HEK293 (cell line): ENCODE measurements at regions not wholly inside any gene's neighbourhood (a gene's known extent, or its start where the extent isn't known, plus 50 kb on each side); places are given as distances from the start of the nearest gene placed in this dataset.

ENCODE experiments used
- CTCF ChIA-PET: fragments of 350-600 bp; formaldehyde crosslinking; extraction: SDS; loops from one replicate; lab custom pipeline; 2021; ENCODE audit warnings: antibody characterized with exemption; lab: Yijun Ruan, JAX
- POLR2A ChIA-PET: fragments of 300-600 bp; formaldehyde crosslinking; extraction: SDS; loops from one replicate; lab custom pipeline; 2020; ENCODE audit warnings: antibody characterized with exemption, inconsistent platforms; lab: Yijun Ruan, JAX
- H3K27ac ChIP-seq: fragments of 200-500 bp; sonication (Bioruptor generic); 2 replicates; pipeline ENCODE4 v1.5.1; 2014; ENCODE audit warnings: low read depth, low read length, control low read depth, inconsistent platforms; ENCODE audit errors: extremely low read depth
- H3K36me3 ChIP-seq, 2 experiments: fragments of 200-500 bp in 1 of 2; sonication (Bioruptor generic) in 1 of 2; 1 replicate in 1 of 2; 2 replicates in 1 of 2; pipeline ENCODE4 v1.5.1; 2014 to 2017; ENCODE audit warnings: inconsistent platforms in 2 of 2, low read length in 2 of 2; ENCODE audit not compliant: control insufficient read depth in 2 of 2, insufficient read depth in 1 of 2
- H3K4me1 ChIP-seq: fragments of 200-500 bp; sonication (Bioruptor generic); 2 replicates; pipeline ENCODE4 v1.5.1; 2014; ENCODE audit warnings: mild to moderate bottlenecking, low read length, inconsistent platforms; ENCODE audit not compliant: control insufficient read depth, insufficient read depth
- H3K4me3 ChIP-seq: 2 replicates; pipeline ENCODE4 v1.5.1; 2011; ENCODE audit warnings: low read depth, mild to moderate bottlenecking, control low read depth, low read length, moderate library complexity
- H3K9me3 ChIP-seq: fragments of 200-500 bp; sonication (Bioruptor generic); 2 replicates; pipeline ENCODE4 v1.5.1; 2014; ENCODE audit warnings: low read depth, low read length, inconsistent platforms; ENCODE audit not compliant: control insufficient read depth, insufficient read depth
- ZNF174 ChIP-seq: fragments of 450-650 bp; formaldehyde crosslinking; IDR thresholded peaks from 2 replicates; pipeline ENCODE4 v1.5.0; 2017; ENCODE audit warnings: missing biosample characterization, mild to moderate bottlenecking, missing genetic modification characterization
- ZNF311 ChIP-seq: fragments of 450-650 bp; formaldehyde crosslinking; IDR thresholded peaks from 2 replicates; pipeline ENCODE4 v1.5.1; 2017; ENCODE audit warnings: missing biosample characterization, missing genetic modification characterization, borderline replicate concordance
- ZNF341 ChIP-seq: fragments of 450-650 bp; formaldehyde crosslinking; IDR thresholded peaks from 2 replicates; pipeline ENCODE4; 2016; ENCODE audit warnings: low read depth, missing biosample characterization, missing genetic modification characterization
- ZNF366 ChIP-seq: fragments of 450-650 bp; formaldehyde crosslinking; conservative IDR thresholded peaks from 2 replicates; pipeline ENCODE4 v1.5.1; 2016; ENCODE audit warnings: missing biosample characterization, missing genetic modification characterization
- ZNF514 ChIP-seq: fragments of 450-650 bp; formaldehyde crosslinking; IDR thresholded peaks from 2 replicates; pipeline ENCODE4 v1.5.1; 2016; ENCODE audit warnings: missing biosample characterization, missing genetic modification characterization
- TF ChIP-seq, protein P1 (sequence below): fragments of 450-650 bp; formaldehyde crosslinking; conservative IDR thresholded peaks from 2 replicates; pipeline ENCODE4 v1.5.1; 2016; ENCODE audit warnings: low read depth, missing biosample characterization, missing genetic modification characterization
- TF ChIP-seq, protein P2 (sequence below): fragments of 450-650 bp; formaldehyde crosslinking; IDR thresholded peaks from 2 replicates; pipeline ENCODE4 v1.5.1; 2016; ENCODE audit warnings: missing biosample characterization, missing genetic modification characterization, low read depth
- TF ChIP-seq, protein P3 (sequence below): fragments of 450-650 bp; formaldehyde crosslinking; IDR thresholded peaks from 2 replicates; pipeline ENCODE4 v1.5.1; 2016; ENCODE audit warnings: missing biosample characterization, missing genetic modification characterization
- TF ChIP-seq, protein P4 (sequence below): fragments of 450-650 bp; formaldehyde crosslinking; IDR thresholded peaks from 2 replicates; pipeline ENCODE4 v1.5.1; 2016; ENCODE audit warnings: missing biosample characterization, missing genetic modification characterization
- TF ChIP-seq, protein P5 (sequence below): fragments of 450-650 bp; formaldehyde crosslinking; IDR thresholded peaks from 2 replicates; pipeline ENCODE4 v1.5.1; 2016; ENCODE audit warnings: missing biosample characterization, missing genetic modification characterization

DNA sequence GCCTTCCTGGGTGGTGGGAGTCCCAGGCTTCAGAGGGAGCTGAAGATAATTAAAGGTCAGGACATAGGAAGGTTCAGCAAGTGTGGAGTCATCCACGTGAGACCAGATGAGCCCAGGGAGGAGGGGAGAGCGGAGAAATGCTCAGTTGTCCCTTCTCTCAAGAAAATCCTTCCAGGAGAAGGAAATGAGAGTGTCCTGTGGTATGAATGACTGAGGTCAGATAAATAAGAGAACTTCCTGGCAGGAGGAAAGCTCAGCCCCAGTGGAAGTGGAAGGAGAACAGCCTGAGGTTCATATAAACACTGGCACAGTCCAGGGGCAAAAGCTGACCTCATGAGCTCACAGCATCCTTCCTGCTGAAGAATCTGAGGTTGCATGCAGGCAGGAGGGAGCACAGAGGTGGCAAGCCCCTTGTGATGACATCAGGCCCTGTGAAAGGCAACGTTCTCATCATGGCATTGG, 97.6 kb downstream of the NAV1 start (continued):
- TF ChIP-seq, protein P1, sequence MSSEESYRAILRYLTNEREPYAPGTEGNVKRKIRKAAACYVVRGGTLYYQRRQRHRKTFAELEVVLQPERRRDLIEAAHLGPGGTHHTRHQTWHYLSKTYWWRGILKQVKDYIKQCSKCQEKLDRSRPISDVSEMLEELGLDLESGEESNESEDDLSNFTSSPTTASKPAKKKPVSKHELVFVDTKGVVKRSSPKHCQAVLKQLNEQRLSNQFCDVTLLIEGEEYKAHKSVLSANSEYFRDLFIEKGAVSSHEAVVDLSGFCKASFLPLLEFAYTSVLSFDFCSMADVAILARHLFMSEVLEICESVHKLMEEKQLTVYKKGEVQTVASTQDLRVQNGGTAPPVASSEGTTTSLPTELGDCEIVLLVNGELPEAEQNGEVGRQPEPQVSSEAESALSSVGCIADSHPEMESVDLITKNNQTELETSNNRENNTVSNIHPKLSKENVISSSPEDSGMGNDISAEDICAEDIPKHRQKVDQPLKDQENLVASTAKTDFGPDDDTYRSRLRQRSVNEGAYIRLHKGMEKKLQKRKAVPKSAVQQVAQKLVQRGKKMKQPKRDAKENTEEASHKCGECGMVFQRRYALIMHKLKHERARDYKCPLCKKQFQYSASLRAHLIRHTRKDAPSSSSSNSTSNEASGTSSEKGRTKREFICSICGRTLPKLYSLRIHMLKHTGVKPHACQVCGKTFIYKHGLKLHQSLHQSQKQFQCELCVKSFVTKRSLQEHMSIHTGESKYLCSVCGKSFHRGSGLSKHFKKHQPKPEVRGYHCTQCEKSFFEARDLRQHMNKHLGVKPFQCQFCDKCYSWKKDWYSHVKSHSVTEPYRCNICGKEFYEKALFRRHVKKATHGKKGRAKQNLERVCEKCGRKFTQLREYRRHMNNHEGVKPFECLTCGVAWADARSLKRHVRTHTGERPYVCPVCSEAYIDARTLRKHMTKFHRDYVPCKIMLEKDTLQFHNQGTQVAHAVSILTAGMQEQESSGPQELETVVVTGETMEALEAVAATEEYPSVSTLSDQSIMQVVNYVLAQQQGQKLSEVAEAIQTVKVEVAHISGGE (tag by site-specific recombination) = no peak
- no peak for TF ChIP-seq ZNF174

DNA sequence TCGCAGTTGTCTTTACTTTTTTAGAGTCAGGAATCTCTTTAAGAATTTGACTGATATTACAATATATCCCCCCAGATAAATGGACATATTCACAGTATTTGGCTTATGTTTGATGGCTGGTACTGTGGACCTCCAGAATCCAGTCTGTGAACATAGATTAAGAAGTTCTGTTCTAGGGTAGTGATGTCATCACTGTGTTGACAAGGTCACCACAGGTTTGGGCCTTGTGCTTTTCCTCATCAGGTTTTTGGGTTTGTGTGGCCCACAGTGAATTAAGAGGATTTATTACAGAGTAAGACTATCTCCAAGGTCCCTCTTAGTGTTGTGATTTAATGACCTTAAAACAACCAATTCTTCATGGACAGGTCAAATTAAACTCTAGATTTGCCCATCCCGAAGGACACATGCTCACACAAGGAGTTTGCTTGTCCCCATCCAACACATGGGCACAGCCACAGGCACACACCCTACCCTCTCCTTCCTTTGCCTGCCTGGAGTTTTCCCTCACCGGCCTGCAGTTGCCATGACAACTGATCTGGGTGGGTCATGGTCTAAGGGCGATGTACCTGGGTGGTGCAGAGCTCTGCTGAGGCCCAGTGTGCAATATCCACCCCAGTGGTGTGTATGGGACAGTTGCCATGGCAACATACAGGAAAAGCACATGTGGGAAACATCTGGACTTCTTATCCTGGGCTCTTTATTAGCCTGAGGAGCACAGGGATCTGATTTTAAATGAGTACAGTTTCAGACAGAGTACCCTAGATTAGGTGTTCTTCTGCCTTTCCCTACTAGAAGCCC, 98.6 kb downstream of the NAV1 start:
- Histone ChIP-seq H3K27ac (no peak overlapping the region), H3K4me3 (no peak overlapping the region)
- TF ChIP-seq, protein P2, sequence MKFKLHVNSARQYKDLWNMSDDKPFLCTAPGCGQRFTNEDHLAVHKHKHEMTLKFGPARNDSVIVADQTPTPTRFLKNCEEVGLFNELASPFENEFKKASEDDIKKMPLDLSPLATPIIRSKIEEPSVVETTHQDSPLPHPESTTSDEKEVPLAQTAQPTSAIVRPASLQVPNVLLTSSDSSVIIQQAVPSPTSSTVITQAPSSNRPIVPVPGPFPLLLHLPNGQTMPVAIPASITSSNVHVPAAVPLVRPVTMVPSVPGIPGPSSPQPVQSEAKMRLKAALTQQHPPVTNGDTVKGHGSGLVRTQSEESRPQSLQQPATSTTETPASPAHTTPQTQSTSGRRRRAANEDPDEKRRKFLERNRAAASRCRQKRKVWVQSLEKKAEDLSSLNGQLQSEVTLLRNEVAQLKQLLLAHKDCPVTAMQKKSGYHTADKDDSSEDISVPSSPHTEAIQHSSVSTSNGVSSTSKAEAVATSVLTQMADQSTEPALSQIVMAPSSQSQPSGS (tag by site-specific recombination) = peak; percentile 56; the same call in 1 of the 2 replicates
- no peak for TF ChIP-seq ZNF311 (tag by site-specific recombination)
- TF ChIP-seq, all 188 proteins: peak for 1
- Histone ChIP-seq H3K36me3 (no peaks in the 10 kb centered on the region), H3K9me3 (no peaks in the 10 kb centered on the region), H3K4me1 (no peaks in the 10 kb centered on the region)
- CTCF ChIA-PET = interaction anchor here (0.6 to 1.1 kb wide), 3 partner anchors 11 to 1339 kb away, joined by 4 read pairs; no protein-coding TSS in a partner anchor
- POLR2A ChIA-PET = no interaction called here

DNA sequence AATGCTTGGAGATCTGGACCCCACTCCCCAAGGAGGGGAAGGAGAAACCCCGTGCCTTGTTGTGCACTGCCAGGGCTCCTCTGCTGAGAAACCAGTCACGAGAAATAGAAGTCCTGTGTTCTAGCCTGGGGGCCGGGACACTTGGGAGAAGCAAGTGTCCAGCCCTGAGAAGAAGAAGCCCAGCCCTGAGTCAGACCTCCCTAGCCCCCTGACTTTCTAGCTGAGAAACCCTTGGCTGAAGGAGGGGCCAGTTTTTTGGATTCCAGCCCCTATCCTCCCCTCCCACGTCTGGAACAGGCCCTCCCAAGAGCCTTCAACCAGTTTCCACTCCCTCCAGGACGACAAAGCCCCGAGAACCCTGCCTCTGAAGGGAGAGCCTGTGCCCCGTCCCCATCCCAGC, 100.5 kb downstream of the NAV1 start:
- H3K4me3 ChIP-seq = no peak overlapping the region
- CTCF ChIA-PET = no interaction called here
- no peaks in the 10 kb centered on the region for H3K36me3 ChIP-seq
- H3K4me1 ChIP-seq = no peaks in the 10 kb centered on the region
- TF ChIP-seq, protein P3, sequence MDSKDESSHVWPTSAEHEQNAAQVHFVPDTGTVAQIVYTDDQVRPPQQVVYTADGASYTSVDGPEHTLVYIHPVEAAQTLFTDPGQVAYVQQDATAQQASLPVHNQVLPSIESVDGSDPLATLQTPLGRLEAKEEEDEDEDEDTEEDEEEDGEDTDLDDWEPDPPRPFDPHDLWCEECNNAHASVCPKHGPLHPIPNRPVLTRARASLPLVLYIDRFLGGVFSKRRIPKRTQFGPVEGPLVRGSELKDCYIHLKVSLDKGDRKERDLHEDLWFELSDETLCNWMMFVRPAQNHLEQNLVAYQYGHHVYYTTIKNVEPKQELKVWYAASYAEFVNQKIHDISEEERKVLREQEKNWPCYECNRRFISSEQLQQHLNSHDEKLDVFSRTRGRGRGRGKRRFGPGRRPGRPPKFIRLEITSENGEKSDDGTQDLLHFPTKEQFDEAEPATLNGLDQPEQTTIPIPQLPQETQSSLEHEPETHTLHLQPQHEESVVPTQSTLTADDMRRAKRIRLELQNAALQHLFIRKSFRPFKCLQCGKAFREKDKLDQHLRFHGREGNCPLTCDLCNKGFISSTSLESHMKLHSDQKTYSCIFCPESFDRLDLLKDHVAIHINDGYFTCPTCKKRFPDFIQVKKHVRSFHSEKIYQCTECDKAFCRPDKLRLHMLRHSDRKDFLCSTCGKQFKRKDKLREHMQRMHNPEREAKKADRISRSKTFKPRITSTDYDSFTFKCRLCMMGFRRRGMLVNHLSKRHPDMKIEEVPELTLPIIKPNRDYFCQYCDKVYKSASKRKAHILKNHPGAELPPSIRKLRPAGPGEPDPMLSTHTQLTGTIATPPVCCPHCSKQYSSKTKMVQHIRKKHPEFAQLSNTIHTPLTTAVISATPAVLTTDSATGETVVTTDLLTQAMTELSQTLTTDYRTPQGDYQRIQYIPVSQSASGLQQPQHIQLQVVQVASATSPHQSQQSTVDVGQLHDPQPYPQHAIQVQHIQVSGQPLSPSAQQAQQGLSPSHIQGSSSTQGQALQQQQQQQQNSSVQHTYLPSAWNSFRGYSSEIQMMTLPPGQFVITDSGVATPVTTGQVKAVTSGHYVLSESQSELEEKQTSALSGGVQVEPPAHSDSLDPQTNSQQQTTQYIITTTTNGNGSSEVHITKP (tag by site-specific recombination) = no peak
- POLR2A ChIA-PET = no interaction called here
- no peak overlapping the region for H3K27ac ChIP-seq
- no peaks in the 10 kb centered on the region for H3K9me3 ChIP-seq

DNA sequence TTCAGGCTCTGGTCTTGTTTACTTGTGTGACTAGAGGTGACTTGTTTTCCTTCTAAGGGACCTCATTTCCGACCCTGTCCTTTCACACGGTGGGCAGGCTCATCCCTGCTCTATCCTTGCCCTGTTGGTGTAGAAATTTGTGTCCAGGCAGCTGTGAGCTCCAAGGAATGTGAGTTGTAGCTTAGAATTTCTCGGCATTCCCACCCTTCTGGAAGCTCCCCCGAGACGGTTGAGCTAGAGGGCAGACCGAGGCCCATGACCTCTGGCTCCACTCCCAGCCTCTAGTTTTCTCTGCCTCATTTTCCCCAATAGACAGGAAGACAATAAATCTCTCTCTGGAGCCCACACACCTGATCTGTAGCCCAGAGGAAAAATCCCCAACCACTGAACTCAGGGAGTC, 100.9 kb downstream of the NAV1 start:
- no peak overlapping the region for H3K27ac ChIP-seq
- TF ChIP-seq ZNF341 (tag by site-specific recombination) (no peak), ZNF514 (tag by site-specific recombination) (no peak), ZNF366 (tag by site-specific recombination) (no peak)
- TF ChIP-seq, protein P4, sequence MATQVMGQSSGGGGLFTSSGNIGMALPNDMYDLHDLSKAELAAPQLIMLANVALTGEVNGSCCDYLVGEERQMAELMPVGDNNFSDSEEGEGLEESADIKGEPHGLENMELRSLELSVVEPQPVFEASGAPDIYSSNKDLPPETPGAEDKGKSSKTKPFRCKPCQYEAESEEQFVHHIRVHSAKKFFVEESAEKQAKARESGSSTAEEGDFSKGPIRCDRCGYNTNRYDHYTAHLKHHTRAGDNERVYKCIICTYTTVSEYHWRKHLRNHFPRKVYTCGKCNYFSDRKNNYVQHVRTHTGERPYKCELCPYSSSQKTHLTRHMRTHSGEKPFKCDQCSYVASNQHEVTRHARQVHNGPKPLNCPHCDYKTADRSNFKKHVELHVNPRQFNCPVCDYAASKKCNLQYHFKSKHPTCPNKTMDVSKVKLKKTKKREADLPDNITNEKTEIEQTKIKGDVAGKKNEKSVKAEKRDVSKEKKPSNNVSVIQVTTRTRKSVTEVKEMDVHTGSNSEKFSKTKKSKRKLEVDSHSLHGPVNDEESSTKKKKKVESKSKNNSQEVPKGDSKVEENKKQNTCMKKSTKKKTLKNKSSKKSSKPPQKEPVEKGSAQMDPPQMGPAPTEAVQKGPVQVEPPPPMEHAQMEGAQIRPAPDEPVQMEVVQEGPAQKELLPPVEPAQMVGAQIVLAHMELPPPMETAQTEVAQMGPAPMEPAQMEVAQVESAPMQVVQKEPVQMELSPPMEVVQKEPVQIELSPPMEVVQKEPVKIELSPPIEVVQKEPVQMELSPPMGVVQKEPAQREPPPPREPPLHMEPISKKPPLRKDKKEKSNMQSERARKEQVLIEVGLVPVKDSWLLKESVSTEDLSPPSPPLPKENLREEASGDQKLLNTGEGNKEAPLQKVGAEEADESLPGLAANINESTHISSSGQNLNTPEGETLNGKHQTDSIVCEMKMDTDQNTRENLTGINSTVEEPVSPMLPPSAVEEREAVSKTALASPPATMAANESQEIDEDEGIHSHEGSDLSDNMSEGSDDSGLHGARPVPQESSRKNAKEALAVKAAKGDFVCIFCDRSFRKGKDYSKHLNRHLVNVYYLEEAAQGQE (tag by site-specific recombination) = no peak
- TF ChIP-seq, protein P5, sequence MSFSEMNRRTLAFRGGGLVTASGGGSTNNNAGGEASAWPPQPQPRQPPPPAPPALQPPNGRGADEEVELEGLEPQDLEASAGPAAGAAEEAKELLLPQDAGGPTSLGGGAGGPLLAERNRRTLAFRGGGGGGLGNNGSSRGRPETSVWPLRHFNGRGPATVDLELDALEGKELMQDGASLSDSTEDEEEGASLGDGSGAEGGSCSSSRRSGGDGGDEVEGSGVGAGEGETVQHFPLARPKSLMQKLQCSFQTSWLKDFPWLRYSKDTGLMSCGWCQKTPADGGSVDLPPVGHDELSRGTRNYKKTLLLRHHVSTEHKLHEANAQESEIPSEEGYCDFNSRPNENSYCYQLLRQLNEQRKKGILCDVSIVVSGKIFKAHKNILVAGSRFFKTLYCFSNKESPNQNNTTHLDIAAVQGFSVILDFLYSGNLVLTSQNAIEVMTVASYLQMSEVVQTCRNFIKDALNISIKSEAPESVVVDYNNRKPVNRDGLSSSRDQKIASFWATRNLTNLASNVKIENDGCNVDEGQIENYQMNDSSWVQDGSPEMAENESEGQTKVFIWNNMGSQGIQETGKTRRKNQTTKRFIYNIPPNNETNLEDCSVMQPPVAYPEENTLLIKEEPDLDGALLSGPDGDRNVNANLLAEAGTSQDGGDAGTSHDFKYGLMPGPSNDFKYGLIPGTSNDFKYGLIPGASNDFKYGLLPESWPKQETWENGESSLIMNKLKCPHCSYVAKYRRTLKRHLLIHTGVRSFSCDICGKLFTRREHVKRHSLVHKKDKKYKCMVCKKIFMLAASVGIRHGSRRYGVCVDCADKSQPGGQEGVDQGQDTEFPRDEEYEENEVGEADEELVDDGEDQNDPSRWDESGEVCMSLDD (tag by site-specific recombination) = no peak

More for the DNA sequence above, 100.9 kb downstream of the NAV1 start:
- no peaks in the 10 kb centered on the region for H3K36me3 ChIP-seq
- CTCF ChIA-PET = interaction anchor here (0.6 kb wide), 1 partner anchor 146 kb away, joined by 4 read pairs; no protein-coding TSS in a partner anchor
- no peak overlapping the region for H3K4me3 ChIP-seq
- H3K4me1 ChIP-seq = no peaks in the 10 kb centered on the region
- H3K9me3 ChIP-seq = no peaks in the 10 kb centered on the region
- POLR2A ChIA-PET = no interaction called here
